SHP77 (cell line): ENCODE measurements at regions not wholly inside any gene's neighbourhood (a gene's known extent, or its start where the extent isn't known, plus 50 kb on each side); places are given as distances from the start of the nearest gene placed in this dataset.

Source experiments
- DNase-seq, 2 experiments: peaks; one replicate each; lab custom pipeline; 2025; lab: John Stamatoyannopoulos, UW

DNA sequence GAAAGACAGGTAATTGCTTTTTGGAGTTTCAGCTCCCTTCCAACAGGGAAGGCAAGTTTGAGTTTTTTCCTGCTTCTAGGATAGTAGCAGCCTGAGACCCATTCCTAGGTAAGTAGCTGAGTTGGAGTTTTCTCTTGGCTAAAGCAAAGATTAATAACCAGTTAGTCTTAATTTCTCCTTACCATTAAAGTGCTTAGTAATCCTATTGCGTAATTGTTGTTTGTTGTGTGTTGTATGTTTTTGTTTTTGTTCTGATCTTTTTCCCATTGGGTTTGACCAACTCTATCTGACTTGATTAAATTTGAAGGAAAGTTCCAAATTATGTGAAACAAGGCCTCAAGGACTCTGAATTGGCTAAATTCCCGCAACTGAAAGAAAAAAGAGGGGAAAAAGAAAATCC is 83.5 kb downstream of the TBX22 start:
- DNase-seq, result no peak

DNA sequence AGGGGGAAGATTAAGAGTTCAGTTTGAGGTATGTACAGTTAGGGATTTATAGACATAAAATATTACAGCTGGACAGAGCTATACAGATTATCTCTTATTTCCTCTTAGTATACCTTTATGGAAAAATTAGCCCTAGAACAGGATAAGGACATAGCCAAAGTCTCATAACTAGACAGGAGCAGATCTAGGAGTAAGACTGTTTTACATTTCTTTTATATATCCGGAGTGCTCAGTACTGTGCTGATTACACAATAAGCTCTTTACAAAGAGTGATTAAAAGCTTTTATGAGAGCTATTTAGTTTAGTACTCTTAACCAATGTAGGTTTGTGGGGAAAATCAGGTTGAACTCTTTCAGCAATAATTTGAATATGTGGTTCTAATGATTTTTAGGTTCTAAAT is 105.8 kb downstream of the TBX22 start:
- no peak for DNase-seq

DNA sequence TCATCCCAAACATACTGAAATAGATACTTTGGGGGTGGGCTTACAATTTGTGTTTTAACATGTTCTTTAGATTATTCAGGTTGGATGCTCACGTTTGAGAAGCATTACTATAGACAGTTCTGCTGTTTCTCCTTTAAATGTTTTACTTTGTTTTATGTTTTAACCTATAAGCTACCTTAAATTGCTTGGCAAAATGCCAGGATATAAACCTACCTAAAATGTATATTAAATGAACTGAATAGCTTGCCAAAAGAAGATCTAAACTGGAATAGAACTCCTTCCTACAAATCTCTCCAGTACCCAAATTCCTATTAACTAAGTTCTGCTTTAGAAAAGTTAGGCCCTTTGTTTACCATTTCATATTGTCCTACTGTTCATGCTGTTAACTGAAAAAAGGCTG is 124.4 kb downstream of the TBX22 start:
- DNase-seq, result no peak

DNA sequence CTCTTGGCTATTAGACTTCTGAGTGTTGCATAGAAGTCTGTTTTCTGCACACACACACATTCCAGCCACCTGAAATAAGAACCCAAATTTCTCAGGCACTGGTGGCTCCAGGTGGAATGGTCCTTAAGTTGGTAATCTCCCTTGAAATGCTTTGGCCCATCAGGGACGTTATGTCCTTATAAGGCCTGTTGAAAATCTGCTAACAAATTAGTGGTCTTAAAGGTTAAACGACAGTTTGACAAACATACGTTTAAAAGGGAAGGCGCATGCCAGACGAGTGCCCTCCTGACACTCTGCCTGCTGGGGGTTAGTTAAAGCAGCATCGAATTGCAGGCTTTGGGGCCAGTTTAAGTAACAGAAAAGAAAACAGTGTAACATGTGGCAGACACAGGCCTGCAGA is 125.0 kb downstream of the TBX22 start:
- DNase-seq, result no peak

DNA sequence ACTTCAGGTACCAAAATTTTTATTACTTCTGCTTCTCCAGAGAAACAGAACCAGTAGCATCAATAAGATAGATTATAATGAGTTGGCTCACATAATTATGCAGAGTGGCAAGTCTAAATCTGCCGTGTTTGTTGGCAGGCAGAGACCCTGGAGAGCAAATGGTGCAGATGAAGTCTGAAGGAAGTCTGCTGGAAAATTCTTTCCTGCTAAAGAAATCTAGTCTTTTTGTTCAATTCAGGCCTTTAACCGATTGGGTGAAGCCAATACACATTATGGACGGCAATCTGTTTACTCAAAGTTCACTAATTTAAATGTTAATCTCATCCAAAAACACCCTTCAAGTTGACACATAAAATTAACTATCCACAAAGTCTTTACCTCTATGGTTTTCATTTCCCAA is 156.0 kb downstream of the TBX22 start:
- no peak for DNase-seq

DNA sequence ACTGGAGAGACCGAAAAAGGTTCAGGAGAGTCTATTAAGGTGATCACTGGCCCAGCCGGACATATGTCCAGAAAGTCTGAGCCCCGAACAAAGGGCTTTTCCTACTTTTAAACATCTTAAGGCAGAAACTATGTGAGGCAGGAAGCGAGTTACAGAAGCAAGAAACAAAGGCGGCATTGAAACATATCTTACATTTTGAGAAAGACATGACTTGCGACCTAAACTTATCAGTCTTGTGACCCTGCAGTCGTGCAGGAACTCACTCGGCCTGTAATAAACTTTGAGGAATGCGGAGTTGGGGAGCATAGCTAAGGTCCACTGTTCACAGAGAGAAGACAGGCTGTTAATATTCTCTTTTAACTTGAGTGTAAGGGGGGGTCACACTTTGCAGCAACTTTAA is 158.7 kb downstream of the TBX22 start:
- DNase-seq, result no peak

DNA sequence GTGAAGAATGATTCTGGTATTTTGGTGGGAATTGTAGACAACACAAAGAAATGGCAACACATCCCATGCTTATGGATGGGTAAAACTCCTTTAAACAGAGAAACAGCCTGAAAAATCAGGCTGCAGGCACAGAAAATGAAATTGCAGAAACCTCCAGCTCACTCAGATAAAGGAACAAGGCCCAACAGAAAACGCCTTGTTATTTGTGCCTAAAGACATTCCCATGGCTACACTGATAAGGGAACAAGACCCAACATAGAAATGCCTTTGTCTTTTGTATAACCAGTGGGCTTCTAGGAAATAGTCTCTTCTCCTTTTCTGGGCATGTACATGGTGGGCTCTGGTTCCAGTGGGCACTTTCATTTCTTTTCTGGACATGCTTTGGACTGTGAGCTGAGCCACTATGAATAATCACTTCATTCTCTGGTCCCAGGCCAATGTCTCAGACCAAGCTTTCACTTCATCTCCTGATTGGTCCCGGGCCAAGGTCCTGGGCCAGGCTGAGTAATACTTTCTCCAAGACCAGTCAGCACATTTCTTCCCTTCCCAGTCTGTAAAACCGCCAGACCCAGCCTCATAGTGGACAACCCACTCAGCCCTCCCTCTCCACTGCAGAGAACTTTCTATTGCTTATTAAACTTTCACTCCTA is 160.5 kb downstream of the TBX22 start:
- no peak for DNase-seq

DNA sequence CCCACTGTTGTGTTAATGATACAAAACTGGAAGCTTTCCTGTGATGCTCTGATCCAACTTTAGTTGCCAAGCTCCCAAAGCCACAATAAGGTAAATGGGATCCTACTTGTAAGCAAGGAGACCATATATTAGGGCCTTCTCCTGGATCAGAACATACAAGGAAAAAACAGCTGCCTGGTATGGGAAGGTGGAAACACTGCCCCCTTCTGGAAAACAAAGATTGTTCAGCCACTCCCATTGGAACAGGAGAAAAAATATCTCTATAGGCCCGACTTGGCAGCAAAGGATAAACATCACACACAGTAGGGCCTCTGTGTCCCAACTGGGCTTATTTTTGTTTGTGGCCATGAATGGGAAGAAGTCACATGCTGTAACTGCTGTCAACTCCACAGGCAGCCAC is 166.5 kb downstream of the TBX22 start:
- no peak for DNase-seq

DNA sequence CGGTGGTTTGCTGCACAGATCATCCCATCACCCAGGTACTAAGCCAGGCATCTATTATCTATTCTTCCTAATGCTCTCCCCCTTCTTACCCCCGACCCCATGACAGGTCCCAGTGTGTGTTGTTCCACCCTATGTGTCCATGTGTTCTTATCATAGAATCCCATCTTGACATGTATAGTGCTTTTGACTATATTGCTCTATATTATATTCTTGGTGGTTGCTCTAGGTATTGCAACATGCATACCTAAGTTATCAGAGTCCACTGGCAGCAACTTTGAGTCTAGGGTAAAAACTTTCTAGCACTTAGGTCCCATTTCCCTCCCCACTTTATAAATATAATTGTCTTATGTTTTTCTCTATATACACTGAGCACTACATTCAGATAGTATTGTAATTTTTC is 170.3 kb downstream of the TBX22 start:
- DNase-seq, result no peak

DNA sequence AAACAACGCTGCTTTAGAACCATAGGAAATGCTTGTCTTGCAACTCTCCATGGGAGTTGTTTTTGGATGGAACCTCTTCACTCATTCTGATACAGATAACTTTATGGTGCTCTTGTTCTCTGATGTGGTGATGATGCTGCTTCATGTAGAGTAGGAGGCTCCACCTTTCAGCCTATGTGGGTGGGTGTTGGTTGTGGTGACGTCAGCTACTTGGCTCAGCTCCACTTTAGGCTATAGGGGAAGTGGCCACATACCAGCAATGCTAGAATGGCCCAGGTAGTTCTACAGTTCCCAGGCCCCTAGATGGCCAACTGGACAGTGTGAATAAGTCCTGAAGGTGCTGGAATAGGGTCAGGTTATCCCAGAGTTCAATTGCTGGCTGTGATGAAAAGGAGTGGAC is 192.1 kb downstream of the TBX22 start:
- no peak for DNase-seq

DNA sequence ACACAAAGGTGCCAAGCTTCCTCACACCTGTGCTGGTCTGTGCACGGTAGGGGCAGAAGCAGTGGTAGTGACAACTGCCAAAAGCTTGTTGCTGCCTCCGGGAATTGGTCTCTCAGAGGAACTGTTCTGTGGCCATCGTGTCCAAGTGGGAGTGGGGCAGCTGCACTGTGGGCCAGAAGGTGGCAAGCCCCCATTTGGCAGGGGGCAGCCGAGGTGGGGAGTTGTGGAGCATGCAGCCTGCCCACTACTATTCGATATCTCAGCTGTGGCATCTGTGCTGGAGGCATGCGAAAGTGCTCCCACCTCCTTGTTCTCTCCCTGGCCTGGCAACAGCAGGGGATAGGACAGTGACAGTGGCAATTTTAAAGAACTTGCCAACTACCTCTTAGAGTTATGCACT is 192.8 kb downstream of the TBX22 start:
- DNase-seq, result no peak

DNA sequence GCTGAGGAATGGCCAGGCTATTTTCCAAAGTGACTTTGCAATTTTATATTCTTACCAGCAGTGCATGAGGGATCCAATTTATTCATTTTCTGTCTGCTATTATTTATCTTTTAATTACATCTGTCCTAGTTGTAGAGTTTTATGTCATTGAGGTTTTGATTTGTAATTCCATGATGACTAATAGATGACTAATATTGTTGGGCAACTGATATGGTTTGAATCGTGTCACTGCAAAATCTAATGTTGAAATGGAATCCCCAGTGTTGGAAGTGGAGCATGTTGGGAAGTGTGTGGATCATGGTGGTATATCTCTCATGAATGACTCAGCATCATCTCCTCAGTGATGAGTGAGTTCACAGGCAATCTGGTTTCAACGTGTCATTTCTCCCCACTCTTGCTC is 201.5 kb downstream of the TBX22 start:
- no peak for DNase-seq

DNA sequence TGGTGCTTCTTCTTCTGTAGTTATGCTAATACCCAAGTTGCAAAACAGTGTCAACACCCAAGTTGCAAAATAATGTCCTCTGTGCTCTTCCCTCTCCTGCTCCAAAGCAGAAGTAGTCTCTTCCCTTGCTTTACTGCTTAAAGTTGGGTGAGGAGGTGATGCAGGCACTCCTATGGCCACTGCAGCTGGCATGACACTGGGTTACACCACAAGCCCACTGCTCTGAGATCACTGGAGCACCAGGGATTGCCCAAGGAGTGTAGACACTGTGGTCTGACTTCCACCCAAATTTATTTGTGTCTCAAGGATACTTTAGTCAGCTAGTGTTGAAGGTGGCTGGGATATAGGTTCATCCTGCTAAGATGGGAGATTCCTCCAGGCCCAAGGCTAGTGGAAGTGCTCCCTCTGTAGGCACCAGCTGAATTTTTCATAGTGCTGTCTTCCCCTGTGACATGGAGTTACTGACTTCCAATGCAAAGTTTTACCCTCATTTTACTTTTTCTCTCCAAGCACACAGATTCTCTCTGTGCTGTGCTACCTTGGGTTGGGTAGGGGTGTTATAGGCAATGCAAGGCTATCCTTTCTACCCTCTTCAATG is 196.2 kb upstream of the TENT5D start:
- no peak for DNase-seq

DNA sequence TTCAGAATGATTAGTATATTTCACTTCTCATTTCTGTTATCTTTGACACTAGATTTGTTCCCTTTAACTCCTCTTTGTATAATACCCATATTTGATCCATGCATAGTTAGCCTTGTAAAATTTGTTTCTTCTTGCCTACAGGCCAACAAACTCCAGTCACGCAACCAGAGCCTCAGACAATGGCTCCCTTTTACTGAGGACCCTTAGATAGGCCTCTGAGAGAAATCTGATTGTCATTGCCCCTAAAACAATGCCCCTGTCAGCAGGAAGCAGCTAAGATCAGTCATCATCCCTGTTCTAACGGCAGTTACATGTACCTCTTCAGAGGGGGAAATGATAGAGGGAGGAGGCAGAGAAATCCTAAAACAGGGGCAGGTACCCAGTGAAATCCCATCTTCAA is 190.6 kb upstream of the TENT5D start:
- no peak for DNase-seq

DNA sequence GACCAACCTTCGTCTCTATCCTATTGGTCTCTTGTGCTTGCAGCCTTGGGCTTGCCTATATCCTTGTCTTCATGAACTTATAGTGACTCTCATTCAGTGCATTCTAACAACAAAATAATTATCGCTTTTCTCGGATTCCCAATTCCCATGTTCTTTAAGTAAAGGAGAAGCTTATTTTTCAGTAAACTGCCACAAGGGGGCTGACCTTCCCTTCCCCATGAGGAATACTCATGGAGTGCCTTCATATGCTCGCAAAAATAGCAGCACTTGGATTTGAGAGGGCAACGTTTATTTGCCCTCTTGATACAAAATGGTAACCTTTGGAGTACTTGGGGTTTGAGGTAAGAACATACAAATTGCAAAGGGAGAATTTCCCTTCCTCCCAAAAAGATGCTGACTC is 183.2 kb upstream of the TENT5D start:
- no peak for DNase-seq

DNA sequence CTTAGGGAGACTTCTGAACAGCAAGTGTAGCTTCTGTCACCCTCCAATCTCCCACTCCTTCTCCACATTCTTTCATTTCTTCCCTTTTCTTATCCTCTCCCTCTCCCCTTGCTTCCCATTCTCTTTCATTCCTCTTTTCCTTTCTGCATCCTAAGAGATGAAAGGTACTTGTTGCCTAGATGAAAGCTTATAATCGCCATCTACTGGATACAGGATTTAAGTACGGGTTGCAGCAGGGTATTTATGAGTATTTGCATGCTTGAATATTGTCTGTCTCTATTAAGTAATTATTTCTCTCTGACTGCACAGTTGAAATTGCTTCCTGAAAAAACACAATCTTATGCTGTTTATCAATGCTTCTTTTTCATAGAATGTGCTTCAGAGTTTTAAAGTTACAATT is 174.0 kb upstream of the TENT5D start:
- no peak for DNase-seq

DNA sequence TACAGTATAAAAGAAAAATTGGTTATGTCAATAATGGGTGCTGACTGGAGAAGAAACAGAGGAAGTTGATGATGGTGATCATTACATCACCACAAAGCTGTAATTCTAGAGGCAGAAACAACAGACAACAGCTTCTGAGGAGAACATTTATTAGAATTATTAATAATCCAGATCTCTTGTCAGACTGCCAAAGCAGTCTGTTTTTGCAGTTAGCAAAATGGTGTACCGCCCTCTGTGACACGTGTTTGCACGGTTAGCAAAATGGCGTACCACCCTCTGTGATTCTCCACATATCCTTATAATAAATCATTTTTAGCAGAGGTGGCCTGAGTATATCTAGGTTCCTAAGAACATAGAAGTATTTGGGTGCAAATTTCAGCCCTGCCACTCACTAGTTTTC is 154.0 kb upstream of the TENT5D start:
- no peak for DNase-seq

DNA sequence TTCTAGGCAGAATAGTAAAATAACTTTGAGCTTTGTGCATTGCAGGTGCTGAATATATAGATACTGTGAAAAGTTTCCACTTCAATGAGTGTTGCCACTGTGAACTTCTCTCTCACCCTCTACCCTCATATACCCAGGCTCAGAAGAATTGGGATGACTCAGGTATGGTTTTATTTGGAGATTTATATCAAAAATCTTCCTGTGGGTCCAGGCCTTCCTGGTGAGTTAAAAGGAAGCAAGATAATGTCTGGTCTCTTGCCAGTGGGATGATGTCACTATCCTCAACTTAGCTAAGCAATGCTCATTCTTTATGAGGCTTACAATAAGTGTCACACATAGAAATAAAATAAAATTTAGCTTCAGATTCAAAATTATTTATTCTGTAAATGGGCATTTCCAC is 153.3 kb upstream of the TENT5D start:
- no peak for DNase-seq

DNA sequence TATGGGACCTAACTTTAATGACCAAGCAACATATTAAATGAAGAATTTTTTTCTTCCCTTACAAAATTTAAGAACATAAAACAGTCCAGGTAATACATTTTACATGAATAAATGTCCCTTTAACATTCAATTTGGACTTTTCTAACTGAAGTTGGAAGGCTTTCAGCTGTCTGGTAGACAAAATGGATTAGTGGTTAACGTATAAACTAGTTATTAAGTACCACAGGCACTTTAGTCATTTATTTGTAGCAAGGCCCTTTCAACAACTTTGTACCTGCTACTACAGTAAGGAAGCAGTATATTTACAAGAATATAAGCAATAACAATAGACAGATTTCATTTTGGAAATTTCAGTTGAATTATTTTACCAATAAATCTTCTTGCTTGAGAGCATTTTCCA is 152.5 kb upstream of the TENT5D start:
- DNase-seq, result no peak

DNA sequence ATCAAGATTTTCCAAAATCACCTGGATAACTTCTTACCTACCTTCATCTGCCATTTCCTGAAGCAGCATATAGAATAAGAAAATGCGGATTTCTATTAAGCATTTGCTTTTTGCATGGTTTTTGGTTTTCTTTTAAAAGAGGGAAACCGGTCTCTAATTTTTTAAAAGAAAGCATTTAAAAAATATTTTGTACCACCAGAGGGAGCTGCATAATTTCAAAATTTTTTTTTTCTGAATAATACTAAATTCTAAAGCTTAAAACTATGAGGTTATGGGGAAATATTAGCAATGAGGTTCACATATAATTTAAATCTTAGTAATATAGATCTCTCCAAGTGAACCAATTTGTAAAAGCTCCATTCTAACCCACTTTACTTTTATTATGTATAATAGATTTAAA is 137.7 kb upstream of the TENT5D start:
- no peak for DNase-seq

DNA sequence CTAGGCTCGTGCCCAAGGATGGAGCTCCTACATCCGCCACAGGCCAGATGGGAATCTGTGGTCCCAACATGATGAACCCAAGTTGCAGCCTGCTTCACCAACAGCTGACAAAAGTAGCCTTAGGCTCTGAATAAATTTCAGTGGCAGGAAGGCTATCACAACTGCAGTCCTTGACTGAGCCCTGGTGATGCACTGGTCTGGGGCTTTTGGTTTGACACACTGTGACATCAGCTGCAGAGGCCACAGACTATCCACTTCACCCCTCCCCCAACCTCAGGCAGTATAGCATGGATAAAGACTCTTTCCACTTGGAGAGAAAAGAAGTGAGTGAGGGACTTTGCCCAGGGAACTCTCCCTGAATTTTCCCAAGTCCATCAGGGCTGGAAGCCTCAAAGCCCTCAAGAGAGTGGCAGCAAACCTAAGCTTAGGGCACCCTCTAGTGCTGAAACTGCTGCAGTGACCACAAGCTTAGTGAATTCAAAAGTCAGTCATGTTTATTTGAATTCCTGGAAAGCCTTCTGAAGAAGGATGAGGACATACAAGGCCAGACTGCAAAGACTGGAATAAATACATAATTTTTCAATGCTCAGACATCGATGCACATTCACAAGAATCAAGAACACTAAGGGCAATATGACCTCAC is 135.0 kb upstream of the TENT5D start:
- peak; percentile 4 for DNase-seq

DNA sequence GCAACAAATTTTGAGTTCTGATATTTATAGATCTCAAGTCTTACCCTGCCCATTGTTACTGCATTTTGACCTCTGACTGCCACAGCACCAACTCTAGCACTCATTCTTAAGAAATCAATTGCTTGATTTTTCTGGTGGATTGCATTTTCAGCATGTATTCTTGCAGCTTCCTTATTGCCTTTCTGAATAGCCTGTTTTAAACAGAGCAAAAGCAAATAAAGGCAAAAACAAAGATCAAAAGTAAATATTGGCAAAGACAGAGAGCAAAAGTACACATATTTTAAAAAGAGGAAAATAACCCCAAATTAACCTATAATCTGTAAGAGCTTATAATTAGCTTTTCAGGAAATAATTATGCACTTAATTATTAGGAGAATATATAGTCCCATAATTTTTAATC is 129.4 kb upstream of the TENT5D start:
- no peak for DNase-seq

DNA sequence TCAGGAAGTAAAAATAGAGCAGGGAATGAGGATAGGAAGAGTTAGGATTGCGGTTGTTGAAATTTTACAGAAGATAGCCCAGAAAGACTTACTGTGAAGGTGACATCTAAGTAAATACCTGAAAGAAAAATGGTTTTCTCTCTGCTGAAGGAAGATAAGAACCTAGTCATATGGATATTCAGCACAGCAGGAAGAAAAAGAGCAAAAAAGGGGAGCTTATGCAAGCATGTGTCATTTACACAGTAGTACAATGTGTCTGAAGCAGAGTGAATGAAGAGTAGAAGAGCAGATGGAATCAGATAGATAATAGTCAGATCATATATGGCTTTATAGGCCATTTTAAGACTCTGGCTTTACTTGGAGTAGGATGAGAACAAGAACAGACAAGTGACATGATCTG is 126.9 kb upstream of the TENT5D start:
- DNase-seq, result no peak

DNA sequence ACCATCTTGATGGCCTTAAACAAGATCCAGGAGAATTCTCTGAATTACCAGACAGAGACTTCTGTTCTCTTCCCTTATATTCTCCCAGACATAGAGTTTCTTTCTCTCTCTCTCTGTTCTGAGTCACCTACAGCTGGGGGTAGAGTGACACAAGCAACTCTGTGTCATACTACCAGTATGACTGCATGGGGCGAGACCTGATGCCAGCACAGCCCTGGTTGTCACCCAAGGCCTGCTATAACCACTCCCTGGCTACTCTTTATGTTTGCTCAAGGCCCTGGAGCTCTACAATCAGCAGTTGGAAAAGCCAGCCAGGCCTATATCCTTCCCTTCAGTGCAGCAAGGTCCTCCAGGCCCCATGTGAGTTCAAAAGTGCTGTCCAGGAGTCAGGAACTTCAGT is 114.2 kb upstream of the TENT5D start:
- no peak for DNase-seq
